ENCODE measurements at regions not wholly inside any gene's neighbourhood (a gene's known extent, or its start where the extent isn't known, plus 50 kb on each side); places are given as distances from the start of the nearest gene placed in this dataset.

- DNase-seq (ENCODE audit: low read depth), result no peak
- TF ChIP-seq CTCF (IDR thresholded peaks at IDR 0.05; ENCODE audit: control insufficient read depth, extremely low read depth, insufficient read depth), result no peak
- H3K4me3 ChIP-seq (ENCODE audit: low read depth, low read length), result no peak overlapping the region
These were observed 1225.5 kb downstream of the TBC1D22A start for GRCh38 chr22:47987885-47988515.

- DNase-seq (ENCODE audit: low read depth), result no peak
- H3K4me3 ChIP-seq (ENCODE audit: low read depth, low read length), result no peak overlapping the region
- TF ChIP-seq CTCF (IDR thresholded peaks at IDR 0.05; ENCODE audit: control insufficient read depth, extremely low read depth, insufficient read depth), result no peak
These were observed 1213.8 kb downstream of the TBC1D22A start for GRCh38 chr22:47976219-47976618.

GRCh38 chr22:47967831-47968230, 1205.4 kb downstream of the TBC1D22A start:
- no peak overlapping the region for H3K4me3 ChIP-seq (ENCODE audit: low read depth, low read length)
- TF ChIP-seq CTCF (IDR thresholded peaks at IDR 0.05; ENCODE audit: control insufficient read depth, extremely low read depth, insufficient read depth), result no peak
- no peak for DNase-seq (ENCODE audit: low read depth)

GRCh38 chr22:47966316-47966715, 1203.9 kb downstream of the TBC1D22A start:
- DNase-seq (ENCODE audit: low read depth), result no peak
- no peak overlapping the region for H3K4me3 ChIP-seq (ENCODE audit: low read depth, low read length)
- TF ChIP-seq CTCF (IDR thresholded peaks at IDR 0.05; ENCODE audit: control insufficient read depth, extremely low read depth, insufficient read depth), result no peak

GRCh38 chr22:47965896-47966295, 1203.4 kb downstream of the TBC1D22A start:
- no peak for DNase-seq (ENCODE audit: low read depth)
- no peak for TF ChIP-seq CTCF (IDR thresholded peaks at IDR 0.05; ENCODE audit: control insufficient read depth, extremely low read depth, insufficient read depth)
- no peak overlapping the region for H3K4me3 ChIP-seq (ENCODE audit: low read depth, low read length)

- no peak for TF ChIP-seq CTCF (IDR thresholded peaks at IDR 0.05; ENCODE audit: control insufficient read depth, extremely low read depth, insufficient read depth)
- no peak overlapping the region for H3K4me3 ChIP-seq (ENCODE audit: low read depth, low read length)
- no peak for DNase-seq (ENCODE audit: low read depth)
These were observed 1202.6 kb downstream of the TBC1D22A start for GRCh38 chr22:47965066-47965465.

GRCh38 chr22:47963660-47964059, 1201.2 kb downstream of the TBC1D22A start:
- TF ChIP-seq CTCF (IDR thresholded peaks at IDR 0.05; ENCODE audit: control insufficient read depth, extremely low read depth, insufficient read depth), result no peak
- DNase-seq (ENCODE audit: low read depth), result no peak
- no peak overlapping the region for H3K4me3 ChIP-seq (ENCODE audit: low read depth, low read length)
